ENCODE measurements at regions not wholly inside any gene's neighbourhood (a gene's known extent, or its start where the extent isn't known, plus 50 kb on each side); places are given as distances from the start of the nearest gene placed in this dataset.
A peak's percentile ranks its signal among the peaks of the same experiment; 100 is the strongest.

- TF ChIP-seq, protein P1, sequence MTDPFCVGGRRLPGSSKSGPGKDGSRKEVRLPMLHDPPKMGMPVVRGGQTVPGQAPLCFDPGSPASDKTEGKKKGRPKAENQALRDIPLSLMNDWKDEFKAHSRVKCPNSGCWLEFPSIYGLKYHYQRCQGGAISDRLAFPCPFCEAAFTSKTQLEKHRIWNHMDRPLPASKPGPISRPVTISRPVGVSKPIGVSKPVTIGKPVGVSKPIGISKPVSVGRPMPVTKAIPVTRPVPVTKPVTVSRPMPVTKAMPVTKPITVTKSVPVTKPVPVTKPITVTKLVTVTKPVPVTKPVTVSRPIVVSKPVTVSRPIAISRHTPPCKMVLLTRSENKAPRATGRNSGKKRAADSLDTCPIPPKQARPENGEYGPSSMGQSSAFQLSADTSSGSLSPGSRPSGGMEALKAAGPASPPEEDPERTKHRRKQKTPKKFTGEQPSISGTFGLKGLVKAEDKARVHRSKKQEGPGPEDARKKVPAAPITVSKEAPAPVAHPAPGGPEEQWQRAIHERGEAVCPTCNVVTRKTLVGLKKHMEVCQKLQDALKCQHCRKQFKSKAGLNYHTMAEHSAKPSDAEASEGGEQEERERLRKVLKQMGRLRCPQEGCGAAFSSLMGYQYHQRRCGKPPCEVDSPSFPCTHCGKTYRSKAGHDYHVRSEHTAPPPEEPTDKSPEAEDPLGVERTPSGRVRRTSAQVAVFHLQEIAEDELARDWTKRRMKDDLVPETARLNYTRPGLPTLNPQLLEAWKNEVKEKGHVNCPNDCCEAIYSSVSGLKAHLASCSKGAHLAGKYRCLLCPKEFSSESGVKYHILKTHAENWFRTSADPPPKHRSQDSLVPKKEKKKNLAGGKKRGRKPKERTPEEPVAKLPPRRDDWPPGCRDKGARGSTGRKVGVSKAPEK (CRISPR knock-in tag; IDR thresholded peaks at IDR 0.05; ENCODE audit: borderline replicate concordance): no peak
- TF ChIP-seq REPIN1 (CRISPR knock-in tag; IDR thresholded peaks at IDR 0.05; ENCODE audit: borderline replicate concordance, low read depth) (peak; percentile 44; the same call in 1 of the 2 replicates), HMGXB4 (CRISPR knock-in tag; IDR thresholded peaks at IDR 0.05; ENCODE audit: borderline replicate concordance in 1 of 2, low read depth in 1 of 2) (peak in 1 of 2 experiments; percentile 41; a peak in 1 of 4 replicates), HOXA3 (CRISPR knock-in tag; IDR thresholded peaks at IDR 0.05) (no peak), ATM (IDR thresholded peaks at IDR 0.05; ENCODE audit: borderline replicate concordance) (no peak), GTF3A (CRISPR knock-in tag; conservative IDR thresholded peaks at IDR 0.05) (no peak), SMC3 (IDR thresholded peaks at IDR 0.05; ENCODE audit: low read length) (peak; percentile 99), ZNF709 (CRISPR knock-in tag; IDR thresholded peaks at IDR 0.05) (no peak), ZNF383 (CRISPR knock-in tag; IDR thresholded peaks at IDR 0.05; ENCODE audit: borderline replicate concordance) (no peak), ADNP (CRISPR knock-in tag; IDR thresholded peaks at IDR 0.05) (no peak), CENPX (CRISPR knock-in tag; IDR thresholded peaks at IDR 0.05) (no peak), ZNF451 (CRISPR knock-in tag; IDR thresholded peaks at IDR 0.05) (no peak), HOXA5 (CRISPR knock-in tag; IDR thresholded peaks at IDR 0.05) (no peak), ZNF563 (CRISPR knock-in tag; IDR thresholded peaks at IDR 0.05) (no peak), SCMH1 (CRISPR knock-in tag; IDR thresholded peaks at IDR 0.05; ENCODE audit: borderline replicate concordance) (no peak), SMARCE1 (IDR thresholded peaks at IDR 0.05; ENCODE audit: borderline replicate concordance) (no peak), JDP2 (CRISPR knock-in tag; IDR thresholded peaks at IDR 0.05; ENCODE audit: borderline replicate concordance) (no peak), JUND (CRISPR knock-in tag; IDR thresholded peaks at IDR 0.05) (no peak), TBP (CRISPR knock-in tag; IDR thresholded peaks at IDR 0.05) (no peak), PPARG (CRISPR knock-in tag; conservative IDR thresholded peaks at IDR 0.05) (no peak), PRMT3 (CRISPR knock-in tag; IDR thresholded peaks at IDR 0.05; ENCODE audit: borderline replicate concordance, low read depth) (no peak), MIER2 (CRISPR knock-in tag; IDR thresholded peaks at IDR 0.05) (no peak)
- TF ChIP-seq, protein P2, sequence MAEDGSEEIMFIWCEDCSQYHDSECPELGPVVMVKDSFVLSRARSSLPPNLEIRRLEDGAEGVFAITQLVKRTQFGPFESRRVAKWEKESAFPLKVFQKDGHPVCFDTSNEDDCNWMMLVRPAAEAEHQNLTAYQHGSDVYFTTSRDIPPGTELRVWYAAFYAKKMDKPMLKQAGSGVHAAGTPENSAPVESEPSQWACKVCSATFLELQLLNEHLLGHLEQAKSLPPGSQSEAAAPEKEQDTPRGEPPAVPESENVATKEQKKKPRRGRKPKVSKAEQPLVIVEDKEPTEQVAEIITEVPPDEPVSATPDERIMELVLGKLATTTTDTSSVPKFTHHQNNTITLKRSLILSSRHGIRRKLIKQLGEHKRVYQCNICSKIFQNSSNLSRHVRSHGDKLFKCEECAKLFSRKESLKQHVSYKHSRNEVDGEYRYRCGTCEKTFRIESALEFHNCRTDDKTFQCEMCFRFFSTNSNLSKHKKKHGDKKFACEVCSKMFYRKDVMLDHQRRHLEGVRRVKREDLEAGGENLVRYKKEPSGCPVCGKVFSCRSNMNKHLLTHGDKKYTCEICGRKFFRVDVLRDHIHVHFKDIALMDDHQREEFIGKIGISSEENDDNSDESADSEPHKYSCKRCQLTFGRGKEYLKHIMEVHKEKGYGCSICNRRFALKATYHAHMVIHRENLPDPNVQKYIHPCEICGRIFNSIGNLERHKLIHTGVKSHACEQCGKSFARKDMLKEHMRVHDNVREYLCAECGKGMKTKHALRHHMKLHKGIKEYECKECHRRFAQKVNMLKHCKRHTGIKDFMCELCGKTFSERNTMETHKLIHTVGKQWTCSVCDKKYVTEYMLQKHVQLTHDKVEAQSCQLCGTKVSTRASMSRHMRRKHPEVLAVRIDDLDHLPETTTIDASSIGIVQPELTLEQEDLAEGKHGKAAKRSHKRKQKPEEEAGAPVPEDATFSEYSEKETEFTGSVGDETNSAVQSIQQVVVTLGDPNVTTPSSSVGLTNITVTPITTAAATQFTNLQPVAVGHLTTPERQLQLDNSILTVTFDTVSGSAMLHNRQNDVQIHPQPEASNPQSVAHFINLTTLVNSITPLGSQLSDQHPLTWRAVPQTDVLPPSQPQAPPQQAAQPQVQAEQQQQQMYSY (CRISPR knock-in tag; IDR thresholded peaks at IDR 0.05): no peak
Measured at GRCh38 chr20:22453244-22454080, 130.9 kb downstream of the FOXA2 start (continued).

All from HepG2 (cell line).